SU-DHL-6 (cell line): ENCODE measurements at regions not wholly inside any gene's neighbourhood (a gene's known extent, or its start where the extent isn't known, plus 50 kb on each side); places are given as distances from the start of the nearest gene placed in this dataset.

ENCODE experiments used
- CTCF ChIP-seq: fragments of 200-600 bp; sonication (generic); IDR thresholded peaks from one replicate; pipeline ENCODE4 v1.5.1; 2017; ENCODE audit warnings: antibody characterized with exemption, mild to moderate bottlenecking, low read length, moderate library complexity; ENCODE audit not compliant: insufficient read depth, poor library complexity, severe bottlenecking
- EZH2phosphoT487 ChIP-seq: fragments of 200-600 bp; sonication (generic), shearing (Covaris generic); conservative IDR thresholded peaks from 2 replicates; pipeline ENCODE4 v1.6.1; 2018; ENCODE audit warnings: mild to moderate bottlenecking, antibody characterized with exemption, low read length, moderate library complexity, mixed read lengths

- TF ChIP-seq CTCF (no peak), EZH2phosphoT487 (no peak)
Measured at GRCh38 chr16:51490866-51491265, 339.8 kb upstream of the SALL1 start.
